ENCODE measurements at regions not wholly inside any gene's neighbourhood (a gene's known extent, or its start where the extent isn't known, plus 50 kb on each side); places are given as distances from the start of the nearest gene placed in this dataset.
"Not testable (repeated sequence)": the region's sequence is repeated elsewhere in the genome, so short reads cannot be mapped to it uniquely, and the experiment has no call there.

DNA sequence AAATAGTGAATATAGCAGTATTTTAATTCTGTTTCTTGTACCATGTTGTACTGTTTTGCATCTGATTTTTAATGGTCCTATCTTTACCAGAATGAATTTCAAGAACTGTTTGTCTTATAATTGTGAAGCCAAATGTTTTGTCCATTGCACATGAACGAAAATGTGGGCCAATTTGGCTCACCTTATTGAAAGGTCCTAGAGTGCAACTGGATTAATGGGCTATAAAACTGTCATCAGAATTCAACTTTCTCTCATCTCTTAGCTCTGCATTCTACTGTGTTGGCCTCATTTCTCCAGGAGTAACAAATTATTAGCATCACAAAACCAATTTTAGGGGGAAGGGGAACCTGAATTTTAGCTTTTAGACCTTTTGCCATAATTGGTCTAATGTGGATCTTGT, 179.4 kb upstream of the NUDT12 start:
- no peaks in the 10 kb centered on the region for H3K79me2 ChIP-seq (ENCODE audit: control insufficient read depth, insufficient read depth, low read length)
- H3K27ac ChIP-seq (ENCODE audit: control insufficient read depth, insufficient read depth, low read length), result no peak overlapping the region
- no peaks in the 10 kb centered on the region for H3K9me1 ChIP-seq (ENCODE audit: control insufficient read depth, extremely low read depth, insufficient read depth, low read length)
- dilution Hi-C loops (cut with MboI; ENCODE audit: extremely low pct_ligation_motif_present, low sequenced_read_pairs), result no loop called here
- H2AFZ ChIP-seq (ENCODE audit: control insufficient read depth, low read length), result no peak overlapping the region
- no peaks in the 10 kb centered on the region for H4K20me1 ChIP-seq (ENCODE audit: control insufficient read depth, extremely low read depth, insufficient read depth, low read length)
- FAIRE-seq (no peak), DNase-seq (ENCODE audit: low read depth, low spot score) (no peak)
- H3K36me3 ChIP-seq (ENCODE audit: control insufficient read depth in 2 of 2, extremely low read depth in 1 of 2, insufficient read depth in 2 of 2, low read length in 2 of 2), result no peaks in the 10 kb centered on the region
- H3K4me1 ChIP-seq (ENCODE audit: control insufficient read depth, extremely low read depth, insufficient read depth, low read length), result no peaks in the 10 kb centered on the region
- no peak overlapping the region for H3K9ac ChIP-seq (ENCODE audit: control insufficient read depth, extremely low read depth, insufficient read depth, low read length)
- no peaks in the 10 kb centered on the region for H3K27me3 ChIP-seq (ENCODE audit: control insufficient read depth, extremely low read depth, insufficient read depth, low read length)
- H3K4me2 ChIP-seq (ENCODE audit: control insufficient read depth, extremely low read depth, insufficient read depth, low read depth, low read length), result no peak overlapping the region
- H3K9me3 ChIP-seq (ENCODE audit: control insufficient read depth, low read depth, low read length), result no peaks in the 10 kb centered on the region
- H3K4me3 ChIP-seq (ENCODE audit: control insufficient read depth in 2 of 3, extremely low read depth in 1 of 3, insufficient read depth in 2 of 3, low read depth in 1 of 3, low read length in 3 of 3), result no peak overlapping the region
- TF ChIP-seq CTCF (optimal IDR thresholded peaks at IDR 0.05 in 1 of 3, IDR thresholded peaks at IDR 0.05 in 1 of 3, conservative IDR thresholded peaks at IDR 0.05 in 1 of 3; ENCODE audit: extremely low read depth in 1 of 3, insufficient read depth in 2 of 3, low read length in 3 of 3) (no peak), EZH2 (IDR thresholded peaks at IDR 0.05; ENCODE audit: low read length) (no peak)

GRCh38 chr5:103736343-103736742, 173.8 kb upstream of the NUDT12 start:
- H3K4me1 ChIP-seq (ENCODE audit: control insufficient read depth, extremely low read depth, insufficient read depth, low read length); H3K27ac ChIP-seq (ENCODE audit: control insufficient read depth, insufficient read depth, low read length); H3K79me2 ChIP-seq (ENCODE audit: control insufficient read depth, insufficient read depth, low read length); H3K4me3 ChIP-seq (ENCODE audit: control insufficient read depth in 2 of 3, extremely low read depth in 1 of 3, insufficient read depth in 2 of 3, low read depth in 1 of 3, low read length in 3 of 3); H3K36me3 ChIP-seq (ENCODE audit: control insufficient read depth in 2 of 2, extremely low read depth in 1 of 2, insufficient read depth in 2 of 2, low read length in 2 of 2); H3K9me1 ChIP-seq (ENCODE audit: control insufficient read depth, extremely low read depth, insufficient read depth, low read length); H3K4me2 ChIP-seq (ENCODE audit: control insufficient read depth, extremely low read depth, insufficient read depth, low read depth, low read length); H3K9ac ChIP-seq (ENCODE audit: control insufficient read depth, extremely low read depth, insufficient read depth, low read length); H4K20me1 ChIP-seq (ENCODE audit: control insufficient read depth, extremely low read depth, insufficient read depth, low read length); dilution Hi-C loops (cut with MboI; ENCODE audit: extremely low pct_ligation_motif_present, low sequenced_read_pairs); H2AFZ ChIP-seq (ENCODE audit: control insufficient read depth, low read length); DNase-seq (ENCODE audit: low read depth, low spot score); H3K9me3 ChIP-seq (ENCODE audit: control insufficient read depth, low read depth, low read length); H3K27me3 ChIP-seq (ENCODE audit: control insufficient read depth, extremely low read depth, insufficient read depth, low read length); FAIRE-seq: not testable (repeated sequence)

DNA sequence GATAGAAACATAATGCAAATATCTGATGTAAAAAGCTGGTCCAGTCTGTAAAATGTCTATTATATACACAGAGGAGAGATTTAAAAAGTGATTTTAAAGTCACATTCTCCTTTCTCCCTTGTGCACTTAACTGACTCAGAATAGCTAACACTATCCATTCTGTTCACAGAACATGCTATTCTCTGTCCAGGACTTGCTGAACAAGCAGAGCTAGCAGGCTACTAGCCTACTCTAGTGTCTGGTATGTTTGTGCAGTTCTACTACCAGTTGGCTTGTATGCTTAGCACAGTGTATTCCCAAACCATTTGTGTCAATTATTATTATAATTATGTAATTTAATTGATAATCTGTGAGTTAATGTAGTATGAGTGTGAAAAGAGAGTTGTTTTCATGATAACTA, 161.7 kb upstream of the NUDT12 start:
- dilution Hi-C loops (cut with MboI; ENCODE audit: extremely low pct_ligation_motif_present, low sequenced_read_pairs), result no loop called here
- Histone ChIP-seq H3K4me3 (ENCODE audit: control insufficient read depth in 2 of 3, extremely low read depth in 1 of 3, insufficient read depth in 2 of 3, low read depth in 1 of 3, low read length in 3 of 3) (no peak overlapping the region), H3K4me1 (ENCODE audit: control insufficient read depth, extremely low read depth, insufficient read depth, low read length) (no peaks in the 10 kb centered on the region), H4K20me1 (ENCODE audit: control insufficient read depth, extremely low read depth, insufficient read depth, low read length) (no peaks in the 10 kb centered on the region), H3K27ac (ENCODE audit: control insufficient read depth, insufficient read depth, low read length) (no peak overlapping the region), H3K27me3 (ENCODE audit: control insufficient read depth, extremely low read depth, insufficient read depth, low read length) (no peaks in the 10 kb centered on the region), H2AFZ (ENCODE audit: control insufficient read depth, low read length) (no peak overlapping the region), H3K4me2 (ENCODE audit: control insufficient read depth, extremely low read depth, insufficient read depth, low read depth, low read length) (no peak overlapping the region), H3K79me2 (ENCODE audit: control insufficient read depth, insufficient read depth, low read length) (no peaks in the 10 kb centered on the region), H3K9me3 (ENCODE audit: control insufficient read depth, low read depth, low read length) (no peaks in the 10 kb centered on the region), H3K9ac (ENCODE audit: control insufficient read depth, extremely low read depth, insufficient read depth, low read length) (no peak overlapping the region), H3K9me1 (ENCODE audit: control insufficient read depth, extremely low read depth, insufficient read depth, low read length) (no peaks in the 10 kb centered on the region), H3K36me3 (ENCODE audit: control insufficient read depth in 2 of 2, extremely low read depth in 1 of 2, insufficient read depth in 2 of 2, low read length in 2 of 2) (no peaks in the 10 kb centered on the region)
- FAIRE-seq (no peak), DNase-seq (ENCODE audit: low read depth, low spot score) (no peak)
- TF ChIP-seq EZH2 (IDR thresholded peaks at IDR 0.05; ENCODE audit: low read length) (no peak), CTCF (optimal IDR thresholded peaks at IDR 0.05 in 1 of 3, IDR thresholded peaks at IDR 0.05 in 1 of 3, conservative IDR thresholded peaks at IDR 0.05 in 1 of 3; ENCODE audit: extremely low read depth in 1 of 3, insufficient read depth in 2 of 3, low read length in 3 of 3) (no peak)
